Stomach (tissue), 4 donors: ENCODE measurements at regions not wholly inside any gene's neighbourhood (a gene's known extent, or its start where the extent isn't known, plus 50 kb on each side); places are given as distances from the start of the nearest gene placed in this dataset.

Source experiments
- POLR2A ChIP-seq, 4 donors: fragments of 450-650 bp; IDR thresholded peaks; one replicate each; pipeline ENCODE4 v1.6.1; 2016; ENCODE audit warnings: antibody characterized with exemption in 4 of 4, control low read depth in 2 of 4, mild to moderate bottlenecking in 1 of 4, moderate library complexity in 1 of 4
- TF ChIP-seq, protein P1 (sequence below), 7 experiments: fragments of 450-650 bp in 4 of 7; fragments of 200-600 bp in 3 of 7; sonication (generic) in 3 of 7; IDR thresholded peaks; one replicate each; pipeline ENCODE4 v1.5.1; 2016 to 2019; ENCODE audit warnings: antibody characterized with exemption in 7 of 7, control low read depth in 2 of 7, mild to moderate bottlenecking in 1 of 7

DNA sequence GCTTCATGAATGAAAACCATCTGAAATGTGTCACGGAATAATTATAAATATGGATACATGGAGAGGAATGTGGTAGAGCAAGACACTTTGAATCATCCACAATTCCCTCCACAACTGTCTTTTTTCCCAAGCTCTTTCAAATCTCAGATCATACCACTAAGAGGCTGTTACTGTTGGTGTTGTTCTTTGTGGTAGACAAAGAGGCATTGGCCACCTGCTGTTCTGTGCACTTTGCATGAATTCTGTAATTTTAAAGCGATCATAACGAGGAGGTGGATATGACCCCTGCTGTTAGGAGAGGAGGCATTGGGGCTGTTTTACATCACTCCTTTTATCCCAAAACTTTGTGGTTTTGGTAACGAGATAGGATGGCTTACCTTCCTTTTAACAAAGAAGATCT lies 141.2 kb upstream of the KLF6 start:
- TF ChIP-seq, protein P1, sequence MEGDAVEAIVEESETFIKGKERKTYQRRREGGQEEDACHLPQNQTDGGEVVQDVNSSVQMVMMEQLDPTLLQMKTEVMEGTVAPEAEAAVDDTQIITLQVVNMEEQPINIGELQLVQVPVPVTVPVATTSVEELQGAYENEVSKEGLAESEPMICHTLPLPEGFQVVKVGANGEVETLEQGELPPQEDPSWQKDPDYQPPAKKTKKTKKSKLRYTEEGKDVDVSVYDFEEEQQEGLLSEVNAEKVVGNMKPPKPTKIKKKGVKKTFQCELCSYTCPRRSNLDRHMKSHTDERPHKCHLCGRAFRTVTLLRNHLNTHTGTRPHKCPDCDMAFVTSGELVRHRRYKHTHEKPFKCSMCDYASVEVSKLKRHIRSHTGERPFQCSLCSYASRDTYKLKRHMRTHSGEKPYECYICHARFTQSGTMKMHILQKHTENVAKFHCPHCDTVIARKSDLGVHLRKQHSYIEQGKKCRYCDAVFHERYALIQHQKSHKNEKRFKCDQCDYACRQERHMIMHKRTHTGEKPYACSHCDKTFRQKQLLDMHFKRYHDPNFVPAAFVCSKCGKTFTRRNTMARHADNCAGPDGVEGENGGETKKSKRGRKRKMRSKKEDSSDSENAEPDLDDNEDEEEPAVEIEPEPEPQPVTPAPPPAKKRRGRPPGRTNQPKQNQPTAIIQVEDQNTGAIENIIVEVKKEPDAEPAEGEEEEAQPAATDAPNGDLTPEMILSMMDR (IDR thresholded peaks at IDR 0.05), result no peak
- TF ChIP-seq POLR2A (IDR thresholded peaks at IDR 0.05), result no peak
